Motor neuron (in vitro differentiated cells): ENCODE measurements at regions not wholly inside any gene's neighbourhood (a gene's known extent, or its start where the extent isn't known, plus 50 kb on each side); places are given as distances from the start of the nearest gene placed in this dataset.

ENCODE experiments used
- ATAC-seq, 8 experiments: fragments of 200-7000 bp; cut with Tn5 transposase; replicated peaks in 6 of 8; 2 replicates each; pipeline ENCODE4 v1.8.0; 2021; ENCODE audit warnings: mild to moderate bottlenecking in 8 of 8, moderate library complexity in 8 of 8
- H3K27ac ChIP-seq, 2 donors: fragments of 250-450 bp; sonication (Bioruptor Pico); 2 replicates each; pipeline ENCODE4 v1.9.0; 2021; ENCODE audit warnings: antibody characterized with exemption in 2 of 2, mild to moderate bottlenecking in 2 of 2, moderate library complexity in 1 of 2
- H3K4me1 ChIP-seq, 2 donors: fragments of 250-450 bp; sonication (Bioruptor Pico); replicated peaks in 1 of 2; 2 replicates each; pipeline ENCODE4 v1.6.1; 2021; ENCODE audit warnings: antibody characterized with exemption in 2 of 2, mild to moderate bottlenecking in 2 of 2, moderate library complexity in 1 of 2
- H3K4me3 ChIP-seq, 5 donors: fragments of 250-450 bp; sonication (Bioruptor Pico); 2 replicates each; pipeline ENCODE4 v1.9.0; 2021; ENCODE audit warnings: antibody characterized with exemption in 5 of 5, mild to moderate bottlenecking in 5 of 5, moderate library complexity in 4 of 5
- WGBS, 10 experiments: fragments of 450-650 bp; shearing (Covaris generic); methylation state at CpG; one replicate each; pipeline ENCODE4 v1.0.0; 2022; 5-methylcytosine and 5-hydroxymethylcytosine counted together
- in situ Hi-C, 9 experiments: fragments of 400-800 bp; cut with MboI; loops; one replicate each; pipeline ENCODE4 v1.15.0; 2021; ENCODE audit warnings: low sequenced_read_pairs in 9 of 9, low pct_unique_long_range_greater_than_20kb in 2 of 9; ENCODE audit not compliant: unreplicated experiment in 9 of 9

DNA sequence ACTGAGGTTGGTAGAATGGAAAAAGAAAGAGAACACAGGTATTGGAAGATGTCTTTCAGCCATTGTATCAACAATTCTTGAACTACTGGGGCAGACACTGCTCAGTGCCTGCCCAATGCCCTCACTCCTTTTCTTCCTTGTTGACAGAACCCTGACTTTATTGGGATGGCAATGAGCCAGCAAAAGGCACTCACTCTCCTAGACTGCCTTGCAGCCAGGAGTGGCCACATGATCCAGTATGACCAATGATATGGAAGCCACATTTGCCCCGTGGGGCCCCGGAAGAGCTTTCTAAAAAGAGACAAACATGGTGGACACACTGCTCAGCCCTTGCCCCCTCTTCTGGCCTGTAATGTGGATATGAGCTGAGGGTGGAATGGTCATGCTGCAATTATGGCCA, 88.6 kb upstream of the ZNF716 start:
- H3K4me3 ChIP-seq, result no peak overlapping the region
- ATAC-seq, result no peak
- in situ Hi-C loops, result no loop called here
- H3K4me1 ChIP-seq, result no peaks in the 10 kb centered on the region
- no peak overlapping the region for H3K27ac ChIP-seq
- WGBS, 10 experiments, result 0 to 83% (median 54%) methylated on average over 1 to 2 of the region's 2 CpGs; no CpG with 5 or more reads in 7 of the 10 experiments

DNA sequence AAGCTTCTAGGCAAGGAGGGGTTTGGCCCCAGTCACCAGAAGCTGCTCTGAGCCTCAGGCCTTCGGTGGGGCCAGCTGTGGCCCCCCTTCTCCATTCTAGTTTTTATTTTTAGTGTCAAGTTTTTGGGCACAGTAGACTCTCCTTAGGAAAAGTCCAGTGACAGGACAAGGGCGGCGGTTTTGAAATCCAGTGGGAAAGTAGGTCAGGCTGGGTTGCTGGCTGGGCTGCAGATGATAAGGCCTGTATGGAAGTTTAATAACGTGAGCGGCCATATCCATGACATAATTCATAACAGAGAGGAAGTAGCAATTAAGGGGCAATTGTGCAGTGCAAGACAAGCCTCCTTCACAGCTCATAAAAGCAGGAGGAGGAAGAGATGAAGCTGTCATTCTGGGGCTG, 87.1 kb upstream of the ZNF716 start:
- in situ Hi-C loops, result no loop called here
- no peak overlapping the region for H3K27ac ChIP-seq
- H3K4me1 ChIP-seq, result no peaks in the 10 kb centered on the region
- 0 to 61% (median 47%) methylated on average over 1 to 5 of the region's 5 CpGs; no CpG with 5 or more reads in 3 of the 10 experiments for WGBS, 10 experiments
- ATAC-seq, result no peak
- no peak overlapping the region for H3K4me3 ChIP-seq

DNA sequence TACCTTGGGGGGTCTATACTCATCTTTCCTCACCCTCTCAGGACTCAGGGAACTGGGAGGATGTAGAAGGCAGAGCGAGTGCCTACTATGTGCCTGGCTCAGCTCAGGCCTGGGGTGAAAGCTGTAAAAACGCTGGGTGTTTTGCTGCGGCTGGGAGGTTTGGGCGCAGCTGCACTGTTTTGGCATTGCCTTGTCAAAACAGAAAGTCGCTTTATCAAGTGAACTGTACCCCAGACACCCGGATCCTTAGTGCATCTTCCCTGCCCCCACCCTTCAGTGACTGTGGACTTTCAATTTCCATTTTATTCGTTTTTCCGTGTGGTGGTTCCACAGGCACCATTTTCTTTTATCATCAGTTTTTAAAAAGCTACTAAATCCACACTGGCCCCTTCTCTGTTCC, 86.7 kb upstream of the ZNF716 start:
- in situ Hi-C loops, result no loop called here
- Histone ChIP-seq H3K4me3 (no peak overlapping the region), H3K27ac (no peak overlapping the region), H3K4me1 (no peaks in the 10 kb centered on the region)
- no peak for ATAC-seq
- 0 to 79% (median 13%) methylated on average over 2 to 6 of the region's 8 CpGs; no CpG with 5 or more reads in 1 of the 10 experiments for WGBS, 10 experiments

DNA sequence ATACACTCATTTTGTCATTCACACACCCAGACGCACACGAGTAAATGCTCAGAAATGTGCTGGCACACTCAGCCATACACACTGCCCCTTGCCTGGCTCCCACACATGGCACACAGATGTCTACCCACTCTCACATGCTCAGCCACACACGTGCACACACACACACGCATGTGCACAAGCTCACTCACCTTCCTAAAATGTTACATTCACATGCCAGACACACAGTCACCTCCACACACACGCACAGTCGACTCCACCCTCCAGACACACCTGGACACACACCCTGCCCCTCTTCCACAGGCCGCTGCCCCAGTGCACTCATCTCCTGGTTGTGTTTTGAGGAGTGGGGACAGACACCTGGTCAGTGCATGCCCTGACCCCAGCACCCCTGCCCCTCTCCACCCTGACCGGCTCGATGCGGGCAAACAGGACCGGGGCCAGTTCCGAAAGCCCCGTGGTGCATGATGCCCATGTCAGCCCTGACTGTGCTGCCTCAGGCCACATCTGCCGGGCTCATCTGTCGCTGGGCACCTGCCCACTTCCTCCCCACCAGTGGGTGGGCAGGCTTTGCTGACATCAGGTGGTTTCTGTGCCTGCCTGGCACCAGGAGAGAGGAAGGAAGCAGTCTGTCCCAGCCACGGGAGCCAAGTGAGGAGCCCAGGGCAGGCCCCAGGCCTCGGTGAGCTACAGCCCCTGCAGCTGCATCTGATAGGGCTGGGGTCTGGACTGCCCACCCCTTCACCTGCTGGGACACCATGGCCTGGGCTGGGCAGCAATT, 84.9 kb upstream of the ZNF716 start:
- WGBS, 10 experiments, result 0 to 100% (median 44%) methylated on average over 1 to 9 of the region's 17 CpGs; no CpG with 5 or more reads in 4 of the 10 experiments
- ATAC-seq, result no peak

DNA sequence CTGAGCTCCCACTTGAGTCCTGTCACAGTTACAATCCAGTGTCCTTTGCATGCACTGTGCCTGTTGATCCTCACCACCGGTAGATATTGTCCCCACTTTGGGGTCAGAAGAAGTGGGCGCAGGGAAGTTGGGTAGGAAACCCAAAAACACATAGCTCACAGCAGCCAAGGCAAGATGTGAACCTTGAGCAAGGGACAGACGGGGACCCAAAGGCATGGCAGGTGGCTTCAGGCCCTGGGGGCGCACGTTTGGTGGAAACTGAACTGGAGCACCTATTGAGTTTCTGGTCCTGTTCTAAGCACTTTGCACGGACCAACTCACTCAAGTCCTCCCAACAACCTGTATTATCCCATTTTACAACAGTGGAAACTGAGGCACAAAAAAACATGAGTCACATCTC, 82.8 kb upstream of the ZNF716 start:
- no peaks in the 10 kb centered on the region for H3K4me1 ChIP-seq
- 0 to 80% (median 52%) methylated on average over 1 to 5 of the region's 6 CpGs; no CpG with 5 or more reads in 4 of the 10 experiments for WGBS, 10 experiments
- H3K4me3 ChIP-seq, result no peak overlapping the region
- H3K27ac ChIP-seq, result no peak overlapping the region
- no peak for ATAC-seq
- in situ Hi-C loops, result no loop called here

More for the DNA sequence above, 84.9 kb upstream of the ZNF716 start:
- no peaks in the 10 kb centered on the region for H3K4me1 ChIP-seq
- no peak overlapping the region for H3K4me3 ChIP-seq
- in situ Hi-C loops, result no loop called here
- H3K27ac ChIP-seq, result no peak overlapping the region

DNA sequence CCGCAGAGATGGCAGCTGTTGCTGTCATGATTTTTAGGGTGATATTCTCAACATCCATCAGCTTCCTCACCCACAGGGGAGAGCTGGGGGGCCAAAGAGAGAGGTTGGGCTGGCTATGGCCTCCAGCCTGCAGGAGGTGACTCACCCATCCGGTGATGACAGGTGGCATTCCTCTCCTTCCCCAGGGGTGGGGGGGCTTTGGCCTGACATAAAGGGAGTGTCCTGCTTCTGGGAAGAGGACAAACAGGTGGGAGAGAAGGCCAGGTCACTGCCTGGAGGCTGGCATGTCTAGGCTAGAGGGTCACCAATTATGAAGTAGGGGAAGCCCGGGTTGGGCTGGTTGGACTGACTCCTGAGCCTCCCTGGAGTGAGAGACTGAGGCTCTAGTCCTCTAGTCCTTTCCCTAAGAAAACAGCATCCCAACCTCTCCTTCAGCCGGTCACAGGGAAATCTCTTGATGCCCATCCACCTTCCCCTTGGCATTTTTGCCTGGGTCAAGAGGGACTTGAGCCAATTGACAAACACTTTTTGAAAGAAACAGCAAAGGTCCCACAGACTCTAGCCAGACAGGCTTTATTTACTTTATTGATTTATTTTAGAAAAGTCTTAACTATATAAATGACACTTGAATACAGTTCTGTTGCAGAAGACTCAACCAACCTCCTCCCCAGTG, 79.8 kb upstream of the ZNF716 start:
- no peak for ATAC-seq
- H3K4me3 ChIP-seq, result no peak overlapping the region
- WGBS, 10 experiments, result 21 to 83% (median 48%) methylated on average over 1 to 3 of the region's 4 CpGs; no CpG with 5 or more reads in 6 of the 10 experiments
- no peak overlapping the region for H3K27ac ChIP-seq
- no peaks in the 10 kb centered on the region for H3K4me1 ChIP-seq
- in situ Hi-C loops, result no loop called here

DNA sequence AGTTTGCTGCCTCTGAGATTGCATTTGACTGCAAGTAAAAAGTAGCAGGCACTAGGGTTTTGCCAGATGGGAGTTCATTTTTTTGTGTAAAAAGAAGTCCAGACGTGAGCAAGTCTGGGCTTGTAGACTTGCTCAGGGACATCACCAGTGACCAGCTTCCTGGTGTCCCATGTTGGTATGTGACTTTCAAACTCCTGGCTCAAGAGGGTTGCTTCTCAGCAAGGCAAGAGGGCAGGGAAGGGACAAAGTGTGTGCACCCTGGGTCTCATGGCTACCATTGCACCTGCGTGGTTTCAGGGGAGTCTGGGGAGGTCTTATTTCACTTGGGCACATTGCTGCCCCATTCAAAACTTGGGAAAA, 79.3 kb upstream of the ZNF716 start:
- no peak for ATAC-seq
- Histone ChIP-seq H3K4me1 (no peaks in the 10 kb centered on the region), H3K4me3 (no peak overlapping the region), H3K27ac (no peak overlapping the region)
- in situ Hi-C loops, result no loop called here
- 0 to 92% (median 7%) methylated on average over 1 to 2 of the region's 2 CpGs; no CpG with 5 or more reads in 4 of the 10 experiments for WGBS, 10 experiments

DNA sequence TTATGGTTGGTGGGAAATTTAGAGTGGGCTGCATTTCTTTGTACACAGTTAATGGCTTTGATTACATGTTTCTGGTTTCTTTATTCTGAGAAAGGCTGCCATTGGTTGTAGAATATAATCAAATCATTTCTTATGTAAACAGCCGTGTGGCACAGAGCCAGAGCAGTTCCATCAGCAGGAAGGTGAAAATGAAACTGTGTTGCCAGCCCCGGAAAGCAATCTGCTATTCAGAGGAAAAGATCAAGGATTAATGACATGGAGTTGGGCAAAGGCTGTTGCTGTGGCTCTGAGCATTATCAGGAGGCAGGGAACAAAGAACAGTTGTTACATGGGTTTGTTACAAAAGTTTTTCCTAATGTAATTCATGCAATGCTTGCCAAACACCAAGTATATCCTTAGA, 74.2 kb upstream of the ZNF716 start:
- H3K4me3 ChIP-seq, result no peak overlapping the region
- in situ Hi-C loops, result no loop called here
- H3K4me1 ChIP-seq, result no peaks in the 10 kb centered on the region
- H3K27ac ChIP-seq, result no peak overlapping the region
- 0 to 50% (median 8%) methylated on average over 1 to 2 of the region's 2 CpGs; no CpG with 5 or more reads in 4 of the 10 experiments for WGBS, 10 experiments
- ATAC-seq, result no peak

DNA sequence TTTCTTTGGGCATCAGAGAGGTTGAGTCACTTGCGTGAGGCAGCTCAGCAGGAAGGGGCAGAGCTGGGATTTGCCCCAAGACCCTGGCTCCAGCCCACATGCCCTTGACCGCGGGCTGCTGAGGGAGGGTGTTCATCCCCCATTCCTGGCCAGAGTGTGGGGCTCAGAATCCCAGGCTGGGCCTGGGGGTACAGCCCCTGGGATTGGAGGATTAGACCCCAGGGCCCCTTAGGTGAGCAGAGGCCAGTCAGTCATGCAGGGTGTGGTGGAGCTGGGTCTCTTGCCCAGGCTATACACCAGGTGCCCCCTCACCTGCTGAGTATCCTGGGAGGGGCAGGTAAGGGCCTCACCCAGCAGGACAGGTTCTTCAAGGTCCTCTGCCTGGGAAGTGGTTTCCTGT, 68.4 kb upstream of the ZNF716 start:
- 36% methylated on average over 2 of the region's 3 CpGs; no CpG with 5 or more reads in 9 of the 10 experiments for whole genome bisulfite sequencing, 10 experiments
- Histone ChIP-seq H3K4me1 (no peaks in the 10 kb centered on the region), H3K27ac (no peak overlapping the region), H3K4me3 (no peak overlapping the region)
- ATAC-seq, result no peak
- in situ Hi-C loops, result no loop called here

DNA sequence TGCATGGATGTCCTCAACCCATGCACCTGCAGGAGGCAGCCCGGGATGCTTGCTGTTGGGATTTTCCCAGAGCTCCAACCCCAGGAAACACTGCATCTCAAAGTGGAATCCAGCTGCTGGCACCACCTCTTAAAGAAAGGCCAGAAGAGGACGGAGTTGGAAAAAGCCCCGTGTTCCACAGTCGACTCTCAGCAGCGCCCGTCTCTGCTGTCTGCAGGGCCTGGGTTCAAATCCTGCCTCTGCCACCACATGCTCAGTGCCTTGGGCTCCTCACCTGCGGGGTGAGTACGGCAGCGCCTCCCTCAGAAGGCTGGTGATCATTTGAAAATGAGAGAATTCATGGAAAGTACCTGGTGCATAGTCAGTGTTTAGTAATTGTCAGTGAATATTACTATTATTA, 65.6 kb upstream of the ZNF716 start:
- ATAC-seq, result no peak
- 10 to 48% (median 41%) methylated on average over 1 to 4 of the region's 9 CpGs; no CpG with 5 or more reads in 4 of the 10 experiments for WGBS, 10 experiments
- in situ Hi-C loops, result no loop called here
- Histone ChIP-seq H3K4me1 (no peaks in the 10 kb centered on the region), H3K4me3 (no peak overlapping the region), H3K27ac (no peak overlapping the region)

DNA sequence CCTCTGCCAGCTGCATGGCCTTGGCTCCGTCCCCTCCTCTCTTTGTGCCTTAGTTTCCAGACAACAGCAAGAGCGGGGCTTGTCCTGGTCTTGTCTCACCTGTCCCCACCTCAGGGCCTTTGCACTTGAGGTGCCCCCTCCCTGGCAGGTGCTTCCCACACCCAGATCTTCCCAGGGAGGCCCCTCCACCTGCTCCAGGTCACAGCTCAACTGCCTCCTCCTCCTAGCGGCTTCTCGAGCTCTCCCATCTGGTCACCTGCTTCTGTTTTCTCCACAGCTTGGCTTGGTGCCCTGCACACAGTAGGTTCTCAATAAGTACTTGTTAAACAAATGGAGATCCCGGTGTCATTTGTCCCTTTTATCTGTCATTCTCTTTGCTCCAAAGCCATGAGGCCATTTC, 64.3 kb upstream of the ZNF716 start:
- WGBS, 10 experiments, result 0 to 50% (median 37%) methylated on average over 1 to 3 of the region's 5 CpGs; no CpG with 5 or more reads in 6 of the 10 experiments
- H3K4me1 ChIP-seq, result no peaks in the 10 kb centered on the region
- no peak for ATAC-seq
- no peak overlapping the region for H3K4me3 ChIP-seq
- H3K27ac ChIP-seq, result no peak overlapping the region
- in situ Hi-C loops, result no loop called here

DNA sequence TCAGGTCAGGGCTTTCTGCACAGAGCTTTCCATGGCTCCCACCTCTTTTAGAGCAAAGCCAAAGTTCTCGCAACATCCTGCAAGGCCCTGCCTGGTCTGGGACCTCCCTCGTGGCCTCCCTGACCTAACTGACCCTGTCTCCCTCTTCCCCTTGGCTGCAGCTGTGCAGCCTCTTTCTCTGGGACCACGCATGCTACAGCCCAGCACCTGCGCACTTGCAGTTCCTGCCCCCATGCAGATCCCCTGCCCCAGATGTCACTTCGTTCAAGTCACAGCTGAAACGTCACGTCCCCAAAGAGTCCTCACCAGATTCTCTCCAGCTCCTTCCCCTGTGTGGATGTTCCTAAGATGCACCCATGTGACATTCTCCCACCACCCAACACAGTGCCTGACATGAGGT, 61.2 kb upstream of the ZNF716 start:
- ATAC-seq, result no peak
- in situ Hi-C loops, result no loop called here
- Histone ChIP-seq H3K4me1 (no peaks in the 10 kb centered on the region), H3K4me3 (no peak overlapping the region), H3K27ac (no peak overlapping the region)
- WGBS, 10 experiments, result 22 to 100% (median 60%) methylated on average over 1 to 3 of the region's 7 CpGs; no CpG with 5 or more reads in 6 of the 10 experiments

DNA sequence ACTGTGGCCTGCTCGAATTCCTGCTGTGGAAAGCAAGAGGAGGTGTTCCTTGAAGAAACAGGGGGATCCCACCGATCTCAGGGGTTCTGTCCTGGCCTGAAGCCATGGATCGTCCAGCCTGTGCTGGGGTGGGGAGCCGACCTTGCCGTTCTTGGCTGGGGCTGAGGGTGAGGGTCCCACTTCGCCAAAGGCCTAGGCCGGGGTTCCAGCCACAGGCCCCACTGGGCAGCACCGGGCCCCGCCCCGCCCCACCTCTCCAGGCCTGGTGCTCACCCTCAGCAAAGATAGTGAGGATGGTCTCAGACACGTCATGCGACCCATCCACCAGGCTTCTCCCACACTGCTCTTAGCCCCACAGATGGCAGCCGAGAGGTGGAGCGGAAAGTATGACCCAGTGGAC, 51.4 kb upstream of the ZNF716 start:
- Histone ChIP-seq H3K27ac (no peak overlapping the region), H3K4me1 (no peaks in the 10 kb centered on the region), H3K4me3 (no peak overlapping the region)
- ATAC-seq, result no peak
- 5 to 40% methylated on average over 1 to 4 of the region's 14 CpGs; no CpG with 5 or more reads in 8 of the 10 experiments for WGBS, 10 experiments
- in situ Hi-C loops, result no loop called here
